ENCODE measurements at regions not wholly inside any gene's neighbourhood (a gene's known extent, or its start where the extent isn't known, plus 50 kb on each side); places are given as distances from the start of the nearest gene placed in this dataset.

DNA sequence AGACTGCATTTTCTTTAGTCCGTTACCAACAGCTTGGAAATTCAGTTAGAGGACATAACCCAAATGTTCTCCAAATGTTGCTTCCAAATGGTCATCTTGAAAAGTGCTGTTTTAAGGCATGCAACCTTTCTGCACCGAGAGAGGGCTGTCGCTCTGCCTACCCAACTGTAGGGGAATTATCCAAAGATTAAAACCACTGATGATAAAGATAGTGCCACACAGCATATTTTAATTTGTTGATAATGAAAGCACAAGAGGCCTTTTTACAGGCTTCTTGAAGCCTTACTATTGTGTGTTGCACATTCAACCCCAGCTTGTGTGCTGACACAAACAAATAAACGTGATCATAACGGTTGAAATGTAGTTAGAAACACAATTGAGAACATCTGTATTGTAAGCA is 121.5 kb downstream of the LMO4 start:
- TF ChIP-seq, protein P1, sequence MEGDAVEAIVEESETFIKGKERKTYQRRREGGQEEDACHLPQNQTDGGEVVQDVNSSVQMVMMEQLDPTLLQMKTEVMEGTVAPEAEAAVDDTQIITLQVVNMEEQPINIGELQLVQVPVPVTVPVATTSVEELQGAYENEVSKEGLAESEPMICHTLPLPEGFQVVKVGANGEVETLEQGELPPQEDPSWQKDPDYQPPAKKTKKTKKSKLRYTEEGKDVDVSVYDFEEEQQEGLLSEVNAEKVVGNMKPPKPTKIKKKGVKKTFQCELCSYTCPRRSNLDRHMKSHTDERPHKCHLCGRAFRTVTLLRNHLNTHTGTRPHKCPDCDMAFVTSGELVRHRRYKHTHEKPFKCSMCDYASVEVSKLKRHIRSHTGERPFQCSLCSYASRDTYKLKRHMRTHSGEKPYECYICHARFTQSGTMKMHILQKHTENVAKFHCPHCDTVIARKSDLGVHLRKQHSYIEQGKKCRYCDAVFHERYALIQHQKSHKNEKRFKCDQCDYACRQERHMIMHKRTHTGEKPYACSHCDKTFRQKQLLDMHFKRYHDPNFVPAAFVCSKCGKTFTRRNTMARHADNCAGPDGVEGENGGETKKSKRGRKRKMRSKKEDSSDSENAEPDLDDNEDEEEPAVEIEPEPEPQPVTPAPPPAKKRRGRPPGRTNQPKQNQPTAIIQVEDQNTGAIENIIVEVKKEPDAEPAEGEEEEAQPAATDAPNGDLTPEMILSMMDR (IDR thresholded peaks at IDR 0.05; ENCODE audit: low read length), result no peak
- TF ChIP-seq EZH2 (optimal IDR thresholded peaks at IDR 0.05; ENCODE audit: low read depth, low read length), result no peak
